CD4-positive, alpha-beta T cell (primary cell): ENCODE measurements at regions not wholly inside any gene's neighbourhood (a gene's known extent, or its start where the extent isn't known, plus 50 kb on each side); places are given as distances from the start of the nearest gene placed in this dataset.

Experiments
- ATAC-seq: fragments of 200-7000 bp; cut with Tn5 transposase; one replicate; pipeline ENCODE4 v1.10.0; 2022; ENCODE audit warnings: mild to moderate bottlenecking; ENCODE audit not compliant: poor library complexity
- CTCF ChIA-PET: fragments of 350-600 bp; sonication (Branson Sonifier 250); formaldehyde crosslinking; loops from one replicate; lab custom pipeline; 2021; ENCODE audit warnings: antibody characterized with exemption, inconsistent platforms; lab: Charles Lee
- POLR2A ChIA-PET: fragments of 350-600 bp; sonication (Branson Sonifier 250); formaldehyde crosslinking; loops from one replicate; lab custom pipeline; 2021; ENCODE audit warnings: antibody characterized with exemption, inconsistent platforms; lab: Charles Lee
- DNase-seq, 14 experiments: peaks; one replicate each; pipeline ENCODE4 v3.0.0-alpha.2; 2013 to 2020; ENCODE audit warnings: mixed read lengths in 2 of 14
- H3K27ac ChIP-seq, 2 donors: one replicate each; pipeline versions ENCODE4 v1.5.1 to v1.7.0; 2013; ENCODE audit warnings: low read length in 2 of 2, low read depth in 1 of 2, mild to moderate bottlenecking in 1 of 2
- H3K27me3 ChIP-seq, 2 experiments: 1 replicate in 1 of 2; 2 replicates in 1 of 2; pipeline versions ENCODE4 v1.6.1 to v1.7.0; 2013; ENCODE audit warnings: low read length in 2 of 2, control low read depth in 1 of 2, mild to moderate bottlenecking in 1 of 2, moderate library complexity in 1 of 2; ENCODE audit not compliant: insufficient read depth in 2 of 2, control insufficient read depth in 1 of 2
- H3K36me3 ChIP-seq: one replicate; pipeline ENCODE4 v1.6.1; 2013; ENCODE audit warnings: low read length, control low read depth; ENCODE audit not compliant: insufficient read depth
- H3K4me1 ChIP-seq: one replicate; pipeline ENCODE4 v1.6.1; 2013; ENCODE audit warnings: low read length, control low read depth; ENCODE audit not compliant: insufficient read depth
- H3K4me3 ChIP-seq: one replicate; pipeline ENCODE4 v1.5.1; 2013; ENCODE audit warnings: mild to moderate bottlenecking, low read length, moderate library complexity
- H3K9me3 ChIP-seq, 2 experiments: 1 replicate in 1 of 2; 2 replicates in 1 of 2; pipeline versions ENCODE4 v1.6.1 to v1.7.0; 2013; ENCODE audit warnings: low read length in 2 of 2, mild to moderate bottlenecking in 2 of 2, control low read depth in 1 of 2, moderate library complexity in 1 of 2; ENCODE audit not compliant: control insufficient read depth in 1 of 2, insufficient read depth in 1 of 2
- H3K27ac Mint-ChIP-seq: one replicate; pipeline ENCODE4 v1.8.0; 2020; ENCODE audit warnings: mixed read lengths
- H3K27me3 Mint-ChIP-seq: one replicate; pipeline ENCODE4 v1.8.0; 2021; ENCODE audit warnings: mixed read lengths
- H3K36me3 Mint-ChIP-seq: one replicate; pipeline ENCODE4 v1.8.0; 2021; ENCODE audit warnings: low read depth, mixed read lengths
- H3K4me1 Mint-ChIP-seq: one replicate; pipeline ENCODE4 v1.8.0; 2021; ENCODE audit warnings: low read depth, mixed read lengths
- H3K4me3 Mint-ChIP-seq: one replicate; pipeline ENCODE4 v1.8.0; 2020; ENCODE audit warnings: mild to moderate bottlenecking, mixed read lengths
- H3K9me3 Mint-ChIP-seq: one replicate; pipeline ENCODE4 v1.8.0; 2020; ENCODE audit warnings: mixed read lengths
- CTCF ChIP-seq: fragments of 200-600 bp; IDR thresholded peaks from one replicate; pipeline ENCODE4 v1.8.0; 2022; ENCODE audit warnings: antibody characterized with exemption, mild to moderate bottlenecking
- intact Hi-C, 2 experiments: fragments of 100-400 bp; cut with DNase I in 1 of 2; cut with micrococcal nuclease in 1 of 2; formaldehyde crosslinking; loops; one replicate each; pipeline versions ENCODE4 v1.15.1 to v1.9.0; 2023 to 2025; cut with DNase I, micrococcal nuclease

DNA sequence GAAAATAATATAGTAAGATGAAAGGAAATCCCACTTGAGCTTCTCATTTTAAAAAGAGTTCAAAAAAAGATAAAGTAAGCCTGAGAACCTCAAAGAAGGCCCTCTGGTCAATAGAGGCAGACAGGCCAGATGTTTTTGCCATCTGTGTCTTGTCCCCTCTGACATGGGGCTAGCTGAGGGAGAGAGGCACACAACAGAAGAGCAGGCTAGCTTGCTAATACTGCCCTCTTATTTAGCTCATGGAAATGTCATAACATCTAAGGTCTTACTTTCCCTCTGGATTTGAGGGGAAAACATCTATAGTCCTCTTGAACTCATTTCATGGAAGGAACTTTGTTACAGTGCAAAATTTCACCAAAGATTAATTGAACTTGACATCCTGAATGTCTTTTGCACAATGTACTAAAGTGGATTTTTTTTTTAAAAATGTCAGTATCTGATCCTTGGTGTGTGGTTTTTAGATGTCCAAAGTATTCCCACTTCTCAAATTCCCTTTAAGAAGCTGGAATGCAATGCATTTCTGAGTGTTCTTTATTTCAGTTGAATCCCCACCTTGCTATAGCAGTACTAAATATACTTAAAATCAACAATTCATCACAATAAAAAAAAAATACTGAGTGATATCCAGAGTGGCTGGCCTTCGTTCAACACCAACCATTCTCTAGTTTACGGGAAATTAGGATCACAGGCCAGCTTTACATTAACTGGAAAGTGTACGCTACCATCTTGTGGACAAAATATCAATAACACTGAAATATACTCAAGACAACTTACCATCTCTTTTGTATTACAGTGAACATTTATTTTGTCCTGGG is 176.7 kb downstream of the PAH start:
- ChIA-PET POLR2A (no interaction called here), CTCF (no interaction called here)
- Histone ChIP-seq H3K27ac (no peak overlapping the region), H3K4me3 (no peak overlapping the region), H3K27me3 (peaks cover 0 to under 1% of the 10 kb centered on the region in 2 experiments), H3K4me1 (no peaks in the 10 kb centered on the region), H3K9me3 (peaks cover 0 to 8% of the 10 kb centered on the region in 2 experiments), H3K36me3 (no peaks in the 10 kb centered on the region)
- DNase-seq, result no peak
- no peak for TF ChIP-seq CTCF
- no peak for ATAC-seq
- intact Hi-C loops, result no loop called here
- Mint-ChIP-seq H3K27me3 (no peaks in the 10 kb centered on the region), H3K9me3 (peaks cover 6% of the 10 kb centered on the region), H3K4me3 (no peak overlapping the region), H3K27ac (no peak overlapping the region), H3K4me1 (no peaks in the 10 kb centered on the region), H3K36me3 (no peaks in the 10 kb centered on the region)

DNA sequence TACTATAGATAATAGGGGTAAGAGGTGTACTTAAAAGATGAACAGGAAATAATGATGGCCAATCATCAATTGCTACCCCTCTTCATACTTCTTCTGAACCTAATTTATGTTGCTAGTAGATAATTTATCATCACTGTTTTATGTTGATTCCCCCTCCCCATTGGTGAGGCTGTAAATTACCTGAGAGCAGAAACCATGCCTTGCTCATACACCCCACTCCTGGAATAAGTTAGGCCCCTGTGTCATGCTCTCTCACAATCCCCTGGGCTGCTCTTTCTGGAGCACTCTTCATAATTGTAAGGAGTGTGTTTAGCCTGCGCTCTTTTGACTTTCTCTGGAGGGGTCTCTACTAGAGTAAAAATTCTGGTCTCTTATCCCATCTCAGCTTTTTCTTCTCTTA is 180.7 kb downstream of the PAH start:
- H3K4me1 Mint-ChIP-seq, result no peaks in the 10 kb centered on the region
- ATAC-seq, result no peak
- H3K27me3 Mint-ChIP-seq, result no peaks in the 10 kb centered on the region
- no peaks in the 10 kb centered on the region for H3K36me3 Mint-ChIP-seq
- ChIA-PET CTCF (no interaction called here), POLR2A (no interaction called here)
- Histone ChIP-seq H3K27me3 (no peaks in the 10 kb centered on the region), H3K4me1 (no peaks in the 10 kb centered on the region), H3K4me3 (no peak overlapping the region), H3K27ac (no peak overlapping the region), H3K9me3 (peaks cover 0 to 8% of the 10 kb centered on the region in 2 experiments), H3K36me3 (no peaks in the 10 kb centered on the region)
- no peak for TF ChIP-seq CTCF
- DNase-seq, result no peak
- H3K4me3 Mint-ChIP-seq, result no peak overlapping the region
- no peak overlapping the region for H3K27ac Mint-ChIP-seq
- peaks cover 6% of the 10 kb centered on the region for H3K9me3 Mint-ChIP-seq
- intact Hi-C loops, result no loop called here

DNA sequence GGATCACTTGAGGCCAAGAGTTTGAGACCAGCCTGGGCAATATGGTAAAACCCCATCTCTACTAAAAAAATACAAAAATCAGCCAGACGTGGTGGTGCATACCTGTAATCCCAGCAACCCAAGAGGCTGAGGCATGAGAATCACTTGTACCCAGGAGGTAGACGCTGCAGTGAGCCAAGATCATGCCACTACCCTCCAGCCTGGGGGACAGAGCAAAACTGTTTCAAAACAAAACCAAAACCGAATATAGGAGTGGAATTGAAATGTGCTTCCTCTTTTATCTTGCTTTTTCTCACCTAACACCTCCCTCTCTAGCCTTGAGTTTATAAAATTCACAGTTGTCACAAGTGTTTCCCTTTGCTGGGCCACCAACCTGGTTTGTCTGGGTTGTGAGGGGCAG is 181.9 kb downstream of the PAH start:
- ATAC-seq, result no peak
- no peak for TF ChIP-seq CTCF
- no peak overlapping the region for H3K27ac Mint-ChIP-seq
- peak in 1 of 14 experiments; percentile 10 for DNase-seq
- H3K36me3 ChIP-seq, result no peaks in the 10 kb centered on the region
- H3K27me3 Mint-ChIP-seq, result no peaks in the 10 kb centered on the region
- H3K27me3 ChIP-seq, result no peaks in the 10 kb centered on the region
- peaks cover 0 to 8% of the 10 kb centered on the region in 2 experiments for H3K9me3 ChIP-seq
- no peak overlapping the region for H3K4me3 Mint-ChIP-seq
- no peaks in the 10 kb centered on the region for H3K4me1 ChIP-seq
- ChIA-PET POLR2A (no interaction called here), CTCF (no interaction called here)
- peaks cover 6% of the 10 kb centered on the region for H3K9me3 Mint-ChIP-seq
- intact Hi-C loops, result no loop called here
- no peaks in the 10 kb centered on the region for H3K4me1 Mint-ChIP-seq
- no peaks in the 10 kb centered on the region for H3K36me3 Mint-ChIP-seq
- no peak overlapping the region for H3K4me3 ChIP-seq
- H3K27ac ChIP-seq, result no peak overlapping the region
